Adrenal gland (tissue), 9 donors: ENCODE measurements at regions not wholly inside any gene's neighbourhood (a gene's known extent, or its start where the extent isn't known, plus 50 kb on each side); places are given as distances from the start of the nearest gene placed in this dataset.

Experiments used
- DNase-seq, 7 donors: peaks; one replicate each; pipeline ENCODE4 v3.0.0-alpha.2; 2019 to 2020
- H3K27ac ChIP-seq, 5 donors: fragments of 200-600 bp; sonication (generic) in 4 of 5; 1 replicate in 3 of 5; 2 replicates in 2 of 5; pipeline versions ENCODE4 v1.5.1 to v1.8.0; 2016 to 2020; ENCODE audit warnings: mild to moderate bottlenecking in 1 of 5
- H3K27me3 ChIP-seq: fragments of 200-600 bp; 2 replicates; pipeline ENCODE4 v1.8.0; 2021
- H3K36me3 ChIP-seq, 2 donors: fragments of 200-600 bp; replicated peaks in 1 of 2; 1 replicate in 1 of 2; 2 replicates in 1 of 2; pipeline versions ENCODE4 v1.5.1 to v1.8.0; 2018 to 2022
- H3K4me1 ChIP-seq, 2 donors: fragments of 200-600 bp; replicated peaks in 1 of 2; 1 replicate in 1 of 2; 2 replicates in 1 of 2; pipeline versions ENCODE4 v1.5.1 to v1.8.0; 2018 to 2021
- H3K4me3 ChIP-seq, 4 donors: fragments of 200-600 bp; sonication (generic) in 3 of 4; one replicate each; pipeline ENCODE4 v1.5.1; 2016 to 2018
- H3K9me3 ChIP-seq, 3 donors: fragments of 200-600 bp; sonication (generic) in 1 of 3; replicated peaks in 1 of 3; 1 replicate in 2 of 3; 2 replicates in 1 of 3; pipeline versions ENCODE4 v1.5.1 to v1.8.0; 2016 to 2021
- POLR2A ChIP-seq, 2 donors: fragments of 450-650 bp; IDR thresholded peaks; one replicate each; pipeline ENCODE4 v1.6.1; 2017; ENCODE audit warnings: antibody characterized with exemption in 2 of 2, mild to moderate bottlenecking in 2 of 2, moderate library complexity in 1 of 2
- WGBS, 4 donors: extraction: QIAGEN DNeasy Blood & Tissue Kit in 2 of 4; methylation state at CpG; one replicate each; pipeline versions ENCODE4 v1.1.5 to v1.1.7; 2013 to 2017; 5-methylcytosine and 5-hydroxymethylcytosine counted together
- intact Hi-C, 2 donors: fragments of 100-400 bp; cut with DNase I; formaldehyde crosslinking; loops; one replicate each; pipeline versions ENCODE4 v1.14.1 to v1.15.0; 2022 to 2023
- TF ChIP-seq, protein P1 (sequence below), 6 experiments: fragments of 450-650 bp in 4 of 6; fragments of 200-600 bp in 2 of 6; sonication (generic) in 1 of 6; IDR thresholded peaks; 1 replicate in 5 of 6; 2 replicates in 1 of 6; pipeline versions ENCODE4 v1.5.1 to v1.8.0; 2016 to 2021; ENCODE audit warnings: antibody characterized with exemption in 6 of 6, mild to moderate bottlenecking in 2 of 6, moderate library complexity in 1 of 6
- donor health status: healthy with polysubstance abuse.
- donor health status: Bipolar disorder and iron deficiency.
- donor health status: DM: yes; HTN: yes; CAD: no.
- donor health status: DM: no; HTN: no; CAD: no.
- donor health status: DM: no; HTN: no; CAD: no.

DNA sequence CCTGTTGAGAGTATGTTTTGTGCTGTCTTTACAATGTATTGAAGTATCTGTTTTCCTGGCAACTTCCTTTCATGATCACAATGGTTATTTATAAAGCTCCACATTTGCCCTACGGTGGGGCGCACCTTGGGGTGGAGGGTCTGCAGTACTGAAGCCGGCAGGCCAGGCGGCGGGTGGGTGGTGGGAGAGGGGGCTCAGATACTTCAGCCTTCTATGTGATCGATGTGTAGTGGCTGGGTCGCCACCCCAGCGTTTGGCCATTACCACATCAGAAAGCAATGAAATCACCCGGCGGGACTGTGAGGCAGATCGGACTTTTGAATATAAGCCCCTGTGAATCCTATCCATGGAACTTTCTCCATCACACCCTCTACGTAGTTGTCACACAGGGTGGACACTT lies 196.6 kb downstream of the FOXL1 start:
- DNase-seq, result no peak
- Histone ChIP-seq H3K27ac (no peak overlapping the region), H3K36me3 (no peaks in the 10 kb centered on the region), H3K9me3 (no peaks in the 10 kb centered on the region), H3K4me1 (no peaks in the 10 kb centered on the region), H3K4me3 (no peak overlapping the region), H3K27me3 (peaks cover 11% of the 10 kb centered on the region)
- intact Hi-C loops, result no loop called here
- WGBS, 4 donors, result 74 to 79% (median 77%) methylated on average over 12 of the region's 12 CpGs
- TF ChIP-seq, protein P1, sequence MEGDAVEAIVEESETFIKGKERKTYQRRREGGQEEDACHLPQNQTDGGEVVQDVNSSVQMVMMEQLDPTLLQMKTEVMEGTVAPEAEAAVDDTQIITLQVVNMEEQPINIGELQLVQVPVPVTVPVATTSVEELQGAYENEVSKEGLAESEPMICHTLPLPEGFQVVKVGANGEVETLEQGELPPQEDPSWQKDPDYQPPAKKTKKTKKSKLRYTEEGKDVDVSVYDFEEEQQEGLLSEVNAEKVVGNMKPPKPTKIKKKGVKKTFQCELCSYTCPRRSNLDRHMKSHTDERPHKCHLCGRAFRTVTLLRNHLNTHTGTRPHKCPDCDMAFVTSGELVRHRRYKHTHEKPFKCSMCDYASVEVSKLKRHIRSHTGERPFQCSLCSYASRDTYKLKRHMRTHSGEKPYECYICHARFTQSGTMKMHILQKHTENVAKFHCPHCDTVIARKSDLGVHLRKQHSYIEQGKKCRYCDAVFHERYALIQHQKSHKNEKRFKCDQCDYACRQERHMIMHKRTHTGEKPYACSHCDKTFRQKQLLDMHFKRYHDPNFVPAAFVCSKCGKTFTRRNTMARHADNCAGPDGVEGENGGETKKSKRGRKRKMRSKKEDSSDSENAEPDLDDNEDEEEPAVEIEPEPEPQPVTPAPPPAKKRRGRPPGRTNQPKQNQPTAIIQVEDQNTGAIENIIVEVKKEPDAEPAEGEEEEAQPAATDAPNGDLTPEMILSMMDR (IDR thresholded peaks at IDR 0.05), result no peak
- TF ChIP-seq POLR2A (IDR thresholded peaks at IDR 0.05), result no peak

DNA sequence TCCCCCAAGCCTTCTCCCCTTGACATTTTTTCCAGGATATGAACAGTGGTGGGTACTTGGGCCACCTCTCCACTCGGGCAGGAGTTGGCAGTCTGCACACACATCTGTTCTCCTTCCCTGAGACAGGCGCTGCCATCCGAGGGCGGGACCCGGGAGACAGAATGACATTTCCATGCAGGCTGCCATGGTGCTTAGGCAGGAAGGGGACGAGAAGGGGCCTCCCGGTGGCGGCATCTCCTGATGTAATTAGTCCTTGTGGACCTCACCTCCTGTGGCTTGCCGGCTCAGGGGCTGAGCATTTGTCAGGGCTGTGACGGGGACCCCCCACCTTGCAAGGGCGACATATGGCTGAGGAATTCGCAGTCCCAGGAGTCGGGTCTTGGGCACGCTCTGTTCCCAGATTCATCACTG lies 197.2 kb downstream of the FOXL1 start:
- intact Hi-C loops, result no loop called here
- Histone ChIP-seq H3K27ac (no peak overlapping the region), H3K4me1 (no peaks in the 10 kb centered on the region), H3K27me3 (peaks cover 6% of the 10 kb centered on the region), H3K4me3 (no peak overlapping the region), H3K36me3 (no peaks in the 10 kb centered on the region), H3K9me3 (no peaks in the 10 kb centered on the region)
- DNase-seq, result no peak
- 25 to 32% (median 29%) methylated on average over 1 to 14 of the region's 14 CpGs for WGBS, 4 donors
- TF ChIP-seq, protein P1 (IDR thresholded peaks at IDR 0.05), result no peak
- TF ChIP-seq POLR2A (IDR thresholded peaks at IDR 0.05), result no peak

DNA sequence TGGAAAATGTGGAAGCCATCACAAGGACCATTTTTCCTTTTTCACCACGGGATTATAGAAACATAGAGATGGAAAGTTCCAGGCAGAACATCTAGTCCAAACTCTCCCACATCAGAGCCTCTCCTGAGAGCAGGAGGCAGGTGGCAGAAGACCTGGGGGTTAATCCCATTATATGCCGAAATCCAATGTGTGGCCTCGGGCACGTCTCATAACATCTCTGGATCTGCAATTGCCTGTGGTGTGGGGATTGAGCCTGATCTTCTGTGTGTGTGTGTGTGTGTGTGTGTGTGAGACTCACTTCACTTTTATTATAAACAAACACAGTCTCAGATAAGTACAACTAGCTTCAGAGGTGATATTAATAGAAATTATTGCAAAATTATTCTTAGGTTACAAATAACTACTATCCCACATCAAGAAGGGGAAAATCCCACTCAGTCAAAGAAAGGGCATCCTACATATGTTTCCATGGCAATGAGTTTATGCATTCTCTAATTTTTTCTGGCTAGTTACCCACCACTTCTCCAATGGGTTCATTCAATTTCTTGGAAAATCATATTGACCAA lies 199.1 kb downstream of the FOXL1 start:
- Histone ChIP-seq H3K27ac (no peak overlapping the region), H3K27me3 (peaks cover 6% of the 10 kb centered on the region), H3K36me3 (no peaks in the 10 kb centered on the region), H3K4me3 (no peak overlapping the region), H3K9me3 (no peaks in the 10 kb centered on the region), H3K4me1 (no peaks in the 10 kb centered on the region)
- no peak for DNase-seq
- WGBS, 4 donors, result 63 to 75% (median 71%) methylated on average over 2 to 4 of the region's 4 CpGs
- TF ChIP-seq, protein P1 (IDR thresholded peaks at IDR 0.05), result no peak
- no peak for TF ChIP-seq POLR2A (IDR thresholded peaks at IDR 0.05)
- intact Hi-C loops, result no loop called here

DNA sequence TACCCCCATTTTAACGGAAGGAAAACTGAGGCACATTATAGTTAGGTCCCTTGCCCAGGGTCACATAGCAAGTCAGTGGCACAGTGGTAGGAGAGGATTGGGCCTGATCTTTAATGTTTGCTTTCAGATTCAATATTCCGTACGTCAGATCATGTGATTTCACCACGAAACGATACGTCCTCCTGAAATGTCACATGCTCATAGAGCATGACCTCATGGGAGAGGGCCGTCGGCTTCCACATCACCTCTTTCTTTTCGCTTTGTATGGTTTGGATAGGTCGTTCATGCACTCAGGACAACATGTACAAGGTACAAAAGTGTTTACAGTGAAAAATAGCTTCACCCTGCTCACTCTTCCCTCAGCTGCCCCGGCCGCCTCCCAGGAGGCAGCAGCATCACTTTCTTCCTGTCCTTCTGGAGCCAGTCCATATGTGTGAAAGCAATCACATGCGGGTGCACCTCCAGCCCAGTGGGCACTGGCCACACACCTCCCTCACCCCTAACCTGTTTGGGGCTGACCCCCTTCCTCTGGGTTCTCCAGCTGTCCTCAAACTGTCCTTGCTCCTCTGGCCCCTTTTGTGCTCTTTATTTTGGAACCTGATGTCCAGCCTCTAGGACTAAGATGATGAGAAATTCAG lies 199.9 kb downstream of the FOXL1 start:
- H3K27me3 ChIP-seq, result peaks cover 6% of the 10 kb centered on the region

More for the DNA sequence above, 199.9 kb downstream of the FOXL1 start:
- Histone ChIP-seq H3K9me3 (no peaks in the 10 kb centered on the region), H3K27ac (no peak overlapping the region), H3K4me1 (no peaks in the 10 kb centered on the region), H3K36me3 (no peaks in the 10 kb centered on the region), H3K4me3 (no peak overlapping the region)
- TF ChIP-seq, protein P1 (IDR thresholded peaks at IDR 0.05), result no peak
- no peak for TF ChIP-seq POLR2A (IDR thresholded peaks at IDR 0.05)
- WGBS, 4 donors, result 63 to 70% (median 69%) methylated on average over 13 of the region's 13 CpGs
- intact Hi-C loops, result no loop called here
- DNase-seq, result no peak
